Activated CD4-positive, alpha-beta T cell treated with anti-CD3 and anti-CD28 coated beads, Interleukin-2, amount 50 U/mL, for 4 hours (primary cell): ENCODE measurements at regions not wholly inside any gene's neighbourhood (a gene's known extent, or its start where the extent isn't known, plus 50 kb on each side); places are given as distances from the start of the nearest gene placed in this dataset.
"Not testable (repeated sequence)": the region's sequence is repeated elsewhere in the genome, so short reads cannot be mapped to it uniquely, and the experiment has no call there.

Experiments
- DNase-seq, 2 experiments: peaks; one replicate each; pipeline ENCODE4 v3.0.0-alpha.2; 2020

DNA sequence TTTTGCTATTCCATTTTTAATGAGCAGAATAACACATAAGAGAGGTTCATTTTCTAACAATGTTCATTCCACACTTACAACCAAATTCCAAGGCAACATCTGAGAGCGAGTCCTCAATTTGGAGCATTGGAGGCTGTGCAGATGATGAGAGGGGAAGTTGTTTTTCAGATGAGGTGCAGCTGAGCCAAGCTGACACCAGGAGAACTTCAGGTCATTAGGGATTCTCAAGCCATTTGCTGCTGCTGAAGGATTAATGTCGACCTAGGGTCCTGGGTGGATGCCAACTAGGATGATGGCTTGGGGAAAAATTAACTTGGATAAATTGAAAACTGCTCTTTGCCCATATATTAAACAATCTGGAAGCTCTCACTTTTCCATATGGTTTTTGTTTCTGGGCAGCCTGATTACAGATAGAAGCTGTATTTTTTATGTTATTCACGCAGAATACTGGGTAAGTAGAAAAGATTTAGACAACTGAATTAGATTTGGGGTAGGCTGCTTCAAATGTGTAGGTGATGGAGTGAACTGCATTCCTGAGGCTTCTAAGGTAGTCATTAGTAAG lies 206.4 kb upstream of the SLC39A10 start:
- no peak for DNase-seq

DNA sequence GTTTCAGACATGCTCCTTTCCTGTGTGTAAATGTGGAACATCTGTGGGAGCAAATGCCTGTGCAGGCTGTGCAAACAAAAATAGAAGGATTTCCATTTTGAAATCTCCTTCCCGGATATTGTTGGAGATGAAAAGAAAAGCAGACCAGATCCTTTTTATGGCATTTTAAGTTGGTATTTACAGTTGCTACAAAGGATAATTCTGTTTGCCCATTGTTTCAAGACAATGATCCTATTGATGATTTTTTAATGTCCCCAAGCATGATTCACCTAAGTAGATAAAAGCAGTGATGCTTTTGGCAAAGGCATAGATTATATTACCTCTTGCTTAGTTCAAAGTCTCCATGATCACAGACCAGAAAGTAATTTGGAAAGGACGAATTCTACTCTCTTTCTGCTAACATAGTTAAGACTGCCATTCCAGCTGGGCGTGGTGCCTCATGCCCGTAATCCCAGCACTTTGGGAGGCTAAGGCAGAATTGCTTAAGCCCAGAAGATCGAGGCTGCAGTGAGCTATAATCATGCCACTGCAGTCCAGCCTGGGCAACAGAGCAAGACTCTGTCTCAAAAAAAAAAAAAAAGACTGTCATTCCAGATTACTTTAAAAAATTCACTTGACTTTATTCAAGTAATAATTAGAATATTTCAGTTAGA lies 209.6 kb upstream of the SLC39A10 start:
- no peak for DNase-seq

DNA sequence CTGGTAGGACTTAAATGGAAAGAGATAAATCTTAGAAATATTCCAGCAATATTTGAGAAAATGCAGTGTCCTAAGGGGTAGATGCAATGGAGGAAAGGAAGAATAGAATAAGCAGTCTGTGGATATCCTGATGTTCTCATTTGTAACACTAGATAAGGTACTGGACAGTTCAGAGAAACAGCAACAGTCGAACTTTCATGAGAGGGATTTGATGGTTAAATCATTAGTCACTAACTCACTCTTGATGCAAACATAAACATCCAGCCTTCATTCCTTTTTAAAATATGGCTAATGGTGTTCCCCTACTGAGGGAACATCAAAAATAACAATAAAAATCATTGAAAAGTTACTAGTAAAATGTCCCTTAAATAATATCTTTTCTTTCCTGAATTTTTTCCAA lies 211.4 kb upstream of the SLC39A10 start:
- DNase-seq, result no peak

DNA sequence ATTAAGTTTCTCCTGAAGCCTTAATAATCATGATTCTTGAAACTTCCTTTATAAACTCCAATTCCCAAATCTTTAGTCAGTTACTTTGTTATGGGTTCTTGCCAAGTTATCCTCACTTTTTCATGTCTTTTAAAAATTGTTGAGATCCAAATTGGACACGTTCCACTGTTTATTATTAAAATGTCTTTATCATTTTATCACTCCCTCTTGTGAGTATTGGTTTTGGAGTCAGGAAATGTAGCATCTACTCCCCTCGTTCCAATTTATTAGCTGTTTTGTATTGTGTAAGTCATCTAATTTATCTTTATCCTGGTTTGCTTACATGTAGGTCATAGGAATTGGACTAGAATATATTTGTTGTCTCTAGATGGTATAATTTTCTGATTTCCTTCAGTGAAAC lies 213.1 kb upstream of the SLC39A10 start:
- DNase-seq, result no peak

DNA sequence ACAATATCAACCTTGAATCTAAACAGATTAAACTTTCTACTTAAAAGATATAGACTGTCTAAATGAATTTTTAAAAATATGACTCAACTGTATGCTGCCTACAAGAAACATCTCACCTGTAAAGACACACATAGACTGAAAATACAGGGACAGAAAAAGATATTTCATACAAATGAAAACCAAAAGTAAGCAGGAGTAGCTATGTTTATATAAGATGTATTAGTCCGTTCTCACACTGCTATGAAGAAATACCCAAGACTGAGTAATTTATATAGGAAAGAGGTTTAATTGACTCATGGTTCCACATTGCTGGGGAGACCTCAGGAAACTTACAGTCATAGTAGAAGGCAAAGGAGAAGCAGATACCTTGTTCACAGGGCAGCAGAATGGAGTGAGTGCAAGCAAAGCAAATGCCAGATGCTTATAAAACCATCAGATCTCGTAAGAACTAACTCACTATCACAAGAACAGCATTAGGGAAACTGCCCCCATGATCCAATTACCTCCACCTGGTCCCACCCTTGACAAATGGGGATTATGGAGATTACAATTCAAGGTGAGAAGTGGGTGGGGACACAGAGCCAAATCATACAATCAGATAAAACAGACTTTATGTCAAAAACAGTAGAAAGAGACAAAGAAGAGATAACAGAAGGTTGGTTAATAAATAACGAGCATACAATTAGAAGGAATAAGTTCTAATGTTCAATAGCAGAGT lies 214.4 kb upstream of the SLC39A10 start:
- no peak for DNase-seq

DNA sequence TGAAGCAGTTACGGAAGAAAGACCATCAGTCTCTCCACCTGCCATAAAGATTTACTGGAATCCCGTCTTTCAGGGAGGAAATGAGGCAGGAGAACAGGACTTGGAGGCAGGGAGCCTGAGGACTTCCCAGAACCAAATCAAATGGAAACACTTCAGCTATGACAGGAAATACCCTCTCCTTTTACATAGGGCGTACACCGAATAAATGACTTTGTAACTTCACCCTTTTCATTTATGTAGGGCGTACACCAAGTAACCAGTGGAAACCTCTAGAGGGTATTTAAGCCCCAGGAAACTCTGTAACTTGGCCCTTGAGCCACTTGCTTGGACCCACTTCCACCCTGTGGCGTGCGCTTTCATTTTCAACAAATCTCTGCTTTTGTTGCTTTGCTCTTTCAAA lies 218.3 kb upstream of the SLC39A10 start:
- DNase-seq, result no peak

DNA sequence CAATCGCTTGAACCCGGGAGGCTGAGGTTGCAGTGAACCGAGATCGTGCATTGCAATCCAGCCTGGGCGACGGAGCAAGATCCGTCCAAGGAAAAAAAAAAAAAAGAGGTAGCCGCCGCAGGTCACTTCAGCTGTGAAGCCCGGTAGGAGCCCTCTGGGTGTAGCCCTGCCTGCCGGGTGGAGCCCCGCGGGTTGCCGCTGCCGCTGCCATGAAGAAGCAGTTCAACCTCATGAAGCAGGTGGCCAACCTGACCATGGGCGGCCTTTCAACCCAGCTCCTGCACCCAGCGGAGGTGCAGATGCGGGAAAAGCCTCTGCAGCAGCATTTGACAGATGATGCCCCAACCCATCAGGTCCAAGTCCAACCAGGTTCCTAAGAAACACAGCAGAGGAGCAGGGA lies 219.5 kb upstream of the SLC39A10 start:
- DNase-seq, result no peak

DNA sequence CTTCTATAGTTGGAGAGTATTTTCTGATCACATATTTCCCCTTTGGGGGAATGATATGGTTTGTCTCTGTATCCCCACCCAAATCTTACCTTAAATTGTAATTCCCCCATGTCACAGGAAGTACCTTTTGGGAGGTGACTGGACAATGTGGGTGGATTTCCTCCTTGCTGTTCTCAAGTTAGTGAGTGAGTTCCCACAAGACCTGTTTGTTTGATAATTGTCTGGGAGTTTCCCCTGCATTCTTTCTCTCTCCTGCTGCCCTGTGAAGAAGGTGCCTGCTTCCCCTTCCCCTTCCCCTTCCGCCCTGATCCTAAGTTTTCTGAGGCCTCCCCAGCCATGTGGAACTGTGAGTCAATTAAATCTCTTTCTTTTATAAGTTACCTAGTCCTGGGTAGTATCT lies 222.7 kb upstream of the SLC39A10 start:
- DNase-seq, result no peak

DNA sequence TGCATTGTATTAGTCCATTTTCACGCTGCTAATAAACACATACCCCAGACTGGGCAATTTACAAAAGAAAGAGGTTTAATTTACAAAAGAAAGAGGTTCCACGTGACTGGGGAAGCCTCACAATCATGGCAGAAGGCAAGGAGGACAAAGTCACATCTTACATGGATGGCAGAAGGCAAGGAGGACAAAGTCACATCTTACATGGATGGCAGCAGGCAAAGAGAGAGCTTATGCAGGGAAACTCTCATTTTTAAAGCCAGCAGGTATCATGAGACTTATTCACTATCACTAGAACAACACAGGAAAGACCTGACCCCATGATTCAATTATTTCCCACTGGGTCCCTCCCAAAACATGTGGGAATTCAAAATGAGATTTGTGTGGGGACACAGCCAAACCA lies 223.3 kb upstream of the SLC39A10 start:
- DNase-seq, result not testable (repeated sequence)

DNA sequence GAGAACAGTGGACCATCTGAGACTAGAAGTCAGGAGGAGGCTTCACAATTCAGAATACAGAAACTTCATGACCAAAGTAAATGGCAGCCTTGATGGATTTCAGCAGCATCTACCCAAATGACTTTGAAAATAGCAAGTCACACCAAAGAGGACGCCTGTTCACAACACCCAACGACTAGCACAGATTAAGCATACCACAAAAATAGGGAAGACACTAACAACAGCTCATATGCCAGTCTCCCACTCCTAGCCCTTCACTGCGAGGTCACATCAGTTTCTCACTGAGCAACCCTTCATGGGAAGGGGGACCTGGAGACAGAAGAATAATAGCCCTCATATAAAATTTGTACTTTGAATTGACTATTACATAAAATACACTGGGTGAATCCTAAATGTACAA lies 228.4 kb upstream of the SLC39A10 start:
- DNase-seq, result no peak

DNA sequence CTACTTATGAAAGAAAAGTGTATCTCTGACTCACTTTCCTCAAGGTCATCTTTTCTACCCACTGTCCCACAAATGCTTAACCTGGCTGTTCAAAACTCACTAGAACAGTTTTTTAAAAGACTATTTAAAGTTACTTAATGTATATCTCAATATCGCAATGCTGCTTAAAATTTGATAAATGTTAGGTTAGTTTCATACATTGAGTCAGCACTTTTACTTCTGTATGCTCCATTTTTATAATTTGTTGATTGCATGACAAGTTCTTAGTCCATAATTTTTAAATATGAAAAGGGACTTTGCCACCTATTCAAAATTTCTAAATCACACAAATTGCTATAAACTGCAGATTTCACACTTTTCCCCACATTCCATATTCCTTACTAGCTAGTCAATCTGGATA lies 231.7 kb upstream of the SLC39A10 start:
- DNase-seq, result no peak

DNA sequence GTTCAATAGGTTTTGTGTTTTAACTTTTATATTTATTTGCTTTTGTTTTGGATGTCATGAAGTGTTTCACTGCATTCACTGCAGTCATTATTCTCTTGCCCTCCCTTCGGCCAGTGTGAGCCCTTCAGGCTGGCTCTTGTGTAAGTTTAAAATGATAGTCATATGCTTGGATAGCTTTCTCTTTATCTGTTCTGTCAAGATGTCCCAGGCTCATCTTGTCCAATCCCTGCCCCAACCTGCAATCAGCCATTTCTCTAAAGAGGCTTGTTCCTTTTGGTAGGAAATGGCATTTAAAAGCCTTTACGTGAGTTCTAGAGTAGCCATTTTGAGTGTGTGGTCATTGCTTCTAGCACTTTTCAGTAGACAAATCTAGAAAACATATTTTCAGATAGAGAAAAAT lies 238.0 kb upstream of the SLC39A10 start:
- DNase-seq, result no peak

DNA sequence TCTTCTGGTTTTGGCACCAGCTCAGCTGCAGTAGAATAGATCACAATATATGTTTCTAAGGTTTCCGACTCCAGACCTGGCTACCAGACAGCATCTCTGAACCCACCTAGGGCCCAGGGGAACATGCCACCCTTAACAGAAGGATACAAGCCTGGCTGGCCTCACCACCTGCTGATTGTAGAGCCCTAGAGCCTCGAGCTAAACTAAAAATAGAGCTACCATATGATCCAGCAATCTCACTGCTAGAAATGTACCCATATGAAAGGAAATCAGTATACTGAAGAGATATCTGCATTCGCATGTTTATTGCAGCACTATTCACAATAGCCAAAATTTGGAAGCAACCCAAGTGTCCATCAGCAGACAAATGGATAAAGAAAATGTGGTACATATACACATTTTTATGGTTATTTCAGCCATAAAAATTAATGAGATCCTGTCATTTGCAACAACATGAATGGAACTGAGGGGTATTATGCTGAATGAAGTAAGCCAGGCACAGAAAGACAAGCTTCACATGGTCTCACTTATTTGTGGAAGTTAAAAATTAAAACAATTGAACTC lies 242.4 kb upstream of the SLC39A10 start:
- DNase-seq, result no peak

DNA sequence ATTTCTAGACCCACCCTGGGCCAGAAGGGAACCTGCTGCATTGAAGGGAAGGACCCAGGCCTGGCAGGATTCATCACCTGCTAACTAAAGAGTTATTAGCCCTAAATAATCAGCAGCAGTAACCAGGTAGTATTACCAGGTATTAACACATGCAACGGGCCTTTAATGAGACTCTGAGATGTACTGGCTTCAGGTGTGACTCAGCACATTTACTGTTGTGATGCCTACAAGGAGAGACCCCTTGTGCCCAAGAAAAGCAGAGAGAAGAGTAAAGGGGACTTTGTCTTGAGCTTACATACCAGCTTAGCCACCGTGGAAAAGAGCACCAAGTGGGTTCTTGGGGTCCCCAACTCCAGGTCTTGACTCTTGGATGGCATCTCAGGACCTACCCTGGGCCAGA lies 243.1 kb upstream of the SLC39A10 start:
- DNase-seq, result no peak

DNA sequence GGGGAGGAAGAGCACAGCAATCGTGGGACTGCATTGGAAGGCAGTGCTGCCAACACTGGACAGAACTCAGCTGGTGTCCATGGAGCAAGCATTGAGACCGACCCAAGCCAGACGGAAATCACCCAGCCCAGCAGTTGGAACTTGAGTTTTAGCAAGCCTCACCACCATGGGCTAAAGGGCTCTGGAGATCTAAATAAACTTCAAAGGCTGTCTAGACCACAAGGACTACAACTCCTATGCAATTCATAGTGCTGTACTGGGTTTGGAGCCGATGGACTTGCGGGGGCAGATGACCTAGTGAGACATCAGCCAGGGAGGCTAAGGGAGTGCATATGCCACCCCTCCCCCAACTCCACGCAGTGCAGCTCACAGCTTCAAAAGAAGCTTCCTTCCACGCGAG lies 243.6 kb upstream of the SLC39A10 start:
- DNase-seq, result no peak

DNA sequence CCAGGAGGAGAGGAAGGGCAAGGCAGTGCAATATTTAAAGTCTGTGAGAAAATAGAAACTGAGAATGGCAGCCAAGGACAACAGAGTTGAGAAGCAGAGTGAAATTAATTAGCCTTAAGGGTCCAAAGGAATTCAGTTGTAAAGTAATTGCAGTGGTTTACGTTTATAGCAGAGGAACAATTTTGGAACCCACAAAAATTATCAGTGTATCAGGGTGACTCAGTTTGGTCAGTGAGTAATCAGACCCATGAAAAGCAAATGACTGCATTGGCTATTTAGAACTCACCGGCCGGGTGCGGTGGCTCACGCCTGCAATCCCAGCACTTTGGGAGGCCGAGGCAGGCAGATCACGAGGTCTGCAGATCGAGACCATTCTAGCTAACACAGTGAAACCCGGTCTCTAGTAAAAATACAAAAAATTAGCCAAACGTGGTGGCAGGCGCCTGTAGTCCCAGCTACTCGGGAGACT lies 245.8 kb upstream of the SLC39A10 start:
- DNase-seq, result no peak

DNA sequence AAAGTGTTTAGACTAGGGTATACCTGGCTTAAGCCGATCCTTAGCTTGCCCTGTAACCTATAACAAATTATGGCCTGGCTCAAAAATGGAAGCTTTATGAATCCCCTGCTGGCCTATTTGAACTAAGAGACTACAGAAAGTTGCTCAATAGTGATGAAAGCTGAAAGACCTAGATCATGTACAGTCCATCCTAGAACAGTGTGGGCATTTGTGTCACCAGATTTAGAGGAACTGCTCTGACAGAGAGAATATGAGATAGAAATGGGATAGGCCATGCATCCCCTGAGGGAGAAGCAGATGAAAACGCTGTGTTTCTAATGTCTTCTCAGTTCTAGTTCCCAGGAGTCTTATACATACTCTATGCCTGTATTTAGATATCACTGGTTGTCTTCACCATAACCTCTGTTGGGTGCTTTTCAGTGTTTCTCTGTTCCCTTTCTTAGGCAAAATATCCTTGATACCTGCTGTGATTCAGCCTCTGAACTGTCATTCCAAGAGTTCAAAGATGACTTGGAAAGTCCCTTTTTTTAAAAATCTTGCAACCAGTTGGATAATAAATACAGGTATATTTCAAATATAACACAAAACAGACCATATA lies 246.9 kb upstream of the SLC39A10 start:
- no peak for DNase-seq

DNA sequence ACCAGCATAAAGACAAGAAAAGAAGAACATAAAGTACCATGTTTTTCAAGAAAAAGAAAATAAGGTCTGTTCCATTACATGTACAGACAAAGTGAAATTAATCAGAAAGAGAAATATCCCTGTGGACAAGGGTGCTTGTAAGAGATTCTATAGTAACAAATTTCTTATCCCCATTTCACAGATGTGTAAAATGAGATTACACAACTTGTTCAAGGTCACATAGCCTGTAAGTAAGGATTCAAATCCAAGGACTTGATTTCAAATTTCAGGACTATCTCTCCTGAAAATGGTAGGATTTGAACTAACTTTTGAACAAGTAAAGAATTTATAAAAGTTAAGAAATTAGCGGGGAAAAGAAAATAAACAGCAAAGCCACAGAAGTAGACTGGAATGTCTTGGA lies 248.2 kb upstream of the SLC39A10 start:
- no peak for DNase-seq

DNA sequence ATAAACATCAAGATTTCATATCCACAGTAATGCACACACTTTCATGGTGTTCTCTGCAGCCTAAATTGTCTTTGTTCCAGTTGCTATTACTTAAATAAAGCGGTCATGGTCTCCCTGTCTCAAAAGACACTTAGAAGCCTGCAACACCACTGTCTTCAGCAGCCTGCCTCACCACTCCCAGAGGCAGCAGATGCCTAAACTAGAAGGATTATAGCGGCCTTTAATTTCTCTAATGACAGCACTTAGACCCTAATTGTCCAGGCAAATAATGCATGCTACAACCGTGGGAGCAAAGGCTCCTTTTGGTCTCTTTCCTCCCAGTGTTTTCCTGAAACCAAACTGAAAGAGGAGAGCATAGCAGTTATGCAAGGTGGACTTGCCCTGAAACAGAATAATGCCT lies 248.8 kb upstream of the SLC39A10 start:
- DNase-seq, result no peak

DNA sequence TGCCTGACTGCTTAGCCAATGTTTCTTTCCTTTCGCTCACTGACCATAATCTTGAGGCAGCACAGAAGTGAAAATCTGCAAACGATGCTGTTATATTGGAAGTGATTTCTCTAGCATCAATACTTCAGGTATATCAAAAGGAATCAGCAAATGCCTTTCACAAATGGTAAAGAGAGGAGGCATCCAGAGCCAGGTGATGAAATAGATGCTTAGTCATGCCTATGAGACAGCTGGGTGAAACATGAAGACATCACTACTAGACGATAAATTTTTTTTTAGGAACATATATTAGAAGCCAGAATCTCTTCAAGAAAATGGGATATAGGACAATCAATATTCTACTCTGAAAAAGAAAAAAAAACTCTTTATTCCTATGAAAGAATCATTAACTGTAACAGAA lies 249.2 kb upstream of the SLC39A10 start:
- DNase-seq, result no peak

DNA sequence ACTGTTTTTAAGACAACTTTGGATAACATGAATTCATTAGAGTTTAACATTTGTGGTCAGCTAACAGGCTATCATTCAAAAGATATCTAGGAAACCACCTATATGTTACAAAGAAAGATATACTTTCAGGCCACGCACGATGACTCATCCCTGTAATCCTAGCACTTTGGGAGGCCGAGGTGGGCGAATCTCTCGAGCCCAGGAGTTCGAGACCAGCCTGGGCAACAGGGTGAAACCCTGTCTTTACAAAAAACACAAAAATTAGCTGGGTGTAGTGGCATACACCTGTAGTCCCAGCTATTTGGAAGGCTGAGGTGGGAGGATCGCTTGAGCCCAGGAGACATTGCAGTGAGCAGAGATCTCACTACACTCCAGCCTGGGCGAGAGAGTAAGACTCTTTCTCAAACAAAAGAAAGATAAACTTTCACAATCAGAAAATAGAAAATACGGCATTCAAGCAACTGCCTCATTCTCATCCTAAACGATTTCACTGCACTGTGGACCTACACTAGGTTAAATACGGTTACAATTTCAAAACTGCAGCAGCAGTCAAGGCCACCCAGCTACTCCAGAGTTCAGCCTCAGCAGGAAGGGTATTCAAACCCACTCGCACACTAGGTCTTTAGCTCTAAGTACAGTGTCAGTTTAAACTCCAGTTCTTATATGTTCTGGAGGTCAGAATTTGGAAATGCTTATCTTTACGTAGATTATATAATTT lies 250.0 kb upstream of the SLC39A10 start:
- no peak for DNase-seq

DNA sequence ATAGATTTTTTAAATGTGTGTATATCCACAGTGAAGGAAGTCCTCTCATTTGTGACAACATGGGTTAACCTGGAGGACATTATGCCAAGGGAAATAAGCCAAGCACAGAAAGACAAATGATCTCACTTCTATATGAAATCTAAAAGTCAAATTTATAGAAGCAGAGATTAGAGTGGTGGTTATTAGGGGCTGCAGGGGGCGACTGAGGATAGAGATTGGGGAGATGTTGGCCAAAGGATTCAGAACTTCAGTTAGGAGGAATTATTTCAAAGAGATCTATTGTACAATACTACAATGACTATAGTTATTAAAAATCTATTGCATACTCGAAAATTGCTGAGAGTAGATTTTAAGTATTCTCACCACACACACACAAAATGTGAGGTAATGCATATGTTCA lies 252.4 kb upstream of the SLC39A10 start:
- no peak for DNase-seq

DNA sequence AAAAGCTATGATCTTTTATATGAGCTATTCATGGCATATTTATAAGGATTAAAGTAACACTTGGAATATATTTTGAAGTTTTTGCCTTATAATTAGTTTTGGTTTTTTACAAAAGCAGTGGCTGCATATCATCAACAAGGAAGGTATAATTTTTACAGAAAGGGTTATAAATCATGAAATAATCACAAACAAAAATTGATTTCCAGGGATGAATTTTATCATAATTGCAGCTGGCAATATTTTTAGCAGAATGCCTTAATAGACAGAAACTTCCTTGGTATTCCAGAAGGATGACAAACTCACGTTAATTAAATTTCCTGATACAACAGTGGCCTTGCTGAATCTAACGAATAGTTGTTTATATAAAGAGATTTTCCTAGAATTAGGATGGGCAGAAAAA lies 260.5 kb upstream of the SLC39A10 start:
- no peak for DNase-seq
